ENCODE measurements at regions not wholly inside any gene's neighbourhood (a gene's known extent, or its start where the extent isn't known, plus 50 kb on each side); places are given as distances from the start of the nearest gene placed in this dataset.
"Not testable (repeated sequence)": the region's sequence is repeated elsewhere in the genome, so short reads cannot be mapped to it uniquely, and the experiment has no call there.

GRCh38 chrX:95919605-95920004, 765.0 kb upstream of the DIAPH2 start:
- Mint-ChIP-seq H3K36me3 (ENCODE audit: low read depth) (no peaks in the 10 kb centered on the region), H3K27me3 (ENCODE audit: low read depth) (no peaks in the 10 kb centered on the region), H3K27ac (no peak overlapping the region), H3K4me1 (ENCODE audit: low read depth) (no peaks in the 10 kb centered on the region), H3K9me3 (ENCODE audit: insufficient read depth) (no peaks in the 10 kb centered on the region), H3K4me3 (no peak overlapping the region)
- ChIA-PET POLR2A (no interaction called here), CTCF (no interaction called here)
- no peak for ATAC-seq
- DNase-seq = no peak

DNA sequence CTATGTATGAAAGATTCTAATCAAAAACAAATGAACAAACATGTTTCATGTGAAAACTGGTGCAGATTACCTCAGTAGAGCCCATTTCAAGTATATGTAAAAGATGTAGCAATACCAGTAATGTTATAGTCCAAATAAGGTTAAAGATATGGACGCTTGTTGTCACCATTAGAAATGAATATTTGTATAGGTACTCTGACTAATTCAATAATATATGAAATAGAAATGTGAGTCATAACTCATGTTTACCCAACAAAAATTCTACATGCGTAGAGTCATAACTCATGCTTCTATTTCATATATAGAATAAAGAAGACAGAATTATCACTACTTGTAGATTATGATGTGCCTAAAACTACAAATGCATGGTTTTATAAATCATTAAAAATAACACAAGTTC, 739.1 kb upstream of the DIAPH2 start:
- Mint-ChIP-seq H3K27ac (no peak overlapping the region), H3K27me3 (ENCODE audit: low read depth) (no peaks in the 10 kb centered on the region), H3K9me3 (ENCODE audit: insufficient read depth) (no peaks in the 10 kb centered on the region), H3K36me3 (ENCODE audit: low read depth) (no peaks in the 10 kb centered on the region), H3K4me1 (ENCODE audit: low read depth) (no peaks in the 10 kb centered on the region), H3K4me3 (no peak overlapping the region)
- ATAC-seq (no peak), DNase-seq (no peak)
- ChIA-PET POLR2A (no interaction called here), CTCF (no interaction called here)

DNA sequence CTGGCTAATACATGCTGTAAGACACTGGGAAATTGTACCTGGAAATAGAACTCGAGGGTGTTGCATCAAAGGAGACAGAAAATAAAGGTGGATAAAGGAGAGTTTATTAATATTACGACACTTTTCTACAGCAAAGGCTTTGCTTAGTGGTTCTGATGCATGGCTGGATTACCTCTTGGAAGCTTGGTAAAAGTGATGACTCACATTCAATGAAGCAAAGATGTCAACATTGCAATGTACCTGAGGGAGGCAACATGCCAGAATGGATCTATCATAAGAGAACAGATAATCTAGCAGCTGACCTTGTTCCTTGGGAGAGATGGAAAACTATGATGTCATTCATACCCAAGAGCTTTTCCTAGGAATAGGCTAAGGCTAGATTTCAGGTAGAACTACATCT, 735.1 kb upstream of the DIAPH2 start:
- POLR2A ChIA-PET = no interaction called here
- DNase-seq = no peak
- no peak overlapping the region for H3K27ac Mint-ChIP-seq
- H3K4me3 Mint-ChIP-seq = no peak overlapping the region
- H3K27me3 Mint-ChIP-seq (ENCODE audit: low read depth) = no peaks in the 10 kb centered on the region
- no peaks in the 10 kb centered on the region for H3K4me1 Mint-ChIP-seq (ENCODE audit: low read depth)
- CTCF ChIA-PET = no interaction called here
- no peak for ATAC-seq
- H3K9me3 Mint-ChIP-seq (ENCODE audit: insufficient read depth) = no peaks in the 10 kb centered on the region
- no peaks in the 10 kb centered on the region for H3K36me3 Mint-ChIP-seq (ENCODE audit: low read depth)

- no peaks in the 10 kb centered on the region for H3K4me1 Mint-ChIP-seq (ENCODE audit: low read depth)
- no peak overlapping the region for H3K27ac Mint-ChIP-seq
- no peak overlapping the region for H3K4me3 Mint-ChIP-seq
- POLR2A ChIA-PET = no interaction called here
- H3K9me3 Mint-ChIP-seq (ENCODE audit: insufficient read depth) = no peaks in the 10 kb centered on the region
- no peaks in the 10 kb centered on the region for H3K27me3 Mint-ChIP-seq (ENCODE audit: low read depth)
- DNase-seq = no peak
- H3K36me3 Mint-ChIP-seq (ENCODE audit: low read depth) = no peaks in the 10 kb centered on the region
- CTCF ChIA-PET = no interaction called here
- no peak for ATAC-seq
Observed at GRCh38 chrX:95950679-95951078, 734.0 kb upstream of the DIAPH2 start.

DNA sequence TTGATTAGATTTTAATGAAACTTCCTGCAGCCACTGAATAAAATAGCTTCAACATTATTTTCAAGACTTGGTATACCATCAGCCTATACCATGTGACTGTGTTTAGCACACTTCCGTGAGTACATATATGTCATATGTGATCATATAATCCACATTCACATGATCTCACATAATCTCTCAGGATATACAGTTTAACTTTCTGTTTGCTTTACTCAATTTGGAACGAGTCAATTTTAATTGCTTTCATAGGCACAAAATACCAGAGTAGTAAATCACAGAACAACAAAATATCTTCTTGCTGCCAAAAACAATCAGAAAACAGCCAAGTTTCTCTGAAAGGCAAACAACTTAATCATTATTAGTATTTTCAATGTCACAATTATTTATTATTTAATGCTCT, 731.1 kb upstream of the DIAPH2 start:
- no peak overlapping the region for H3K27ac Mint-ChIP-seq
- CTCF ChIA-PET = no interaction called here
- no peak overlapping the region for H3K4me3 Mint-ChIP-seq
- H3K36me3 Mint-ChIP-seq (ENCODE audit: low read depth) = no peaks in the 10 kb centered on the region
- POLR2A ChIA-PET = no interaction called here
- H3K4me1 Mint-ChIP-seq (ENCODE audit: low read depth) = no peaks in the 10 kb centered on the region
- DNase-seq (no peak), ATAC-seq (no peak)
- no peaks in the 10 kb centered on the region for H3K9me3 Mint-ChIP-seq (ENCODE audit: insufficient read depth)
- H3K27me3 Mint-ChIP-seq (ENCODE audit: low read depth) = no peaks in the 10 kb centered on the region

DNA sequence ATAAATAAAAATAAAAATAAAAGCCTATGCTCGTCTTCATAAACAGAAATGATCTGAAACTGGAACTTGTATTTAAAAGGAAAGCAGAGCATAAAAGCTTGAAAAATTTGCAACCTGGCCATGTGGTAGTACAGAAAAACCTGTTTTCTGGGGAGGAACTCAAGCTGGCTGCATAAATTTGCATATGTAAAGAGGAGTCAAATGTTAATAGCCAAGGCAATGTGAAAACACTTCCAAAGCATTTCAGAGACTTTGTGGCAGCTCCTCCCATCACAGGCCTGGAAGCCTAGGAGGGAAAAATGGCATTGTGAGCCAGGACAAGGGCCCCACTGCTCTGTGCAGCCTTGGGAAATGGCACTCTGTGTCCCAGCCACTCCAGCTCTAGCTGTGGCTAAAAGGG, 727.9 kb upstream of the DIAPH2 start:
- Mint-ChIP-seq H3K36me3 (ENCODE audit: low read depth) (no peaks in the 10 kb centered on the region), H3K27me3 (ENCODE audit: low read depth) (no peaks in the 10 kb centered on the region), H3K9me3 (ENCODE audit: insufficient read depth) (no peaks in the 10 kb centered on the region), H3K4me1 (ENCODE audit: low read depth) (no peaks in the 10 kb centered on the region), H3K27ac (no peak overlapping the region), H3K4me3 (no peak overlapping the region)
- ATAC-seq = no peak
- POLR2A ChIA-PET = no interaction called here
- DNase-seq = no peak
- CTCF ChIA-PET = no interaction called here

GRCh38 chrX:95973456-95974095, 711.1 kb upstream of the DIAPH2 start:
- H3K9me3 Mint-ChIP-seq (ENCODE audit: insufficient read depth); DNase-seq; H3K4me1 Mint-ChIP-seq (ENCODE audit: low read depth); H3K27me3 Mint-ChIP-seq (ENCODE audit: low read depth); ATAC-seq; H3K36me3 Mint-ChIP-seq (ENCODE audit: low read depth); H3K27ac Mint-ChIP-seq; POLR2A ChIA-PET; H3K4me3 Mint-ChIP-seq; CTCF ChIA-PET: not testable (repeated sequence)

GRCh38 chrX:95974096-95974470, 710.6 kb upstream of the DIAPH2 start:
- Mint-ChIP-seq H3K4me1 (ENCODE audit: low read depth) (no peaks in the 10 kb centered on the region), H3K27ac (no peak overlapping the region)

GRCh38 chrX:95974890-95975289, 709.8 kb upstream of the DIAPH2 start:
- DNase-seq (no peak), ATAC-seq (no peak)
- H3K27me3 Mint-ChIP-seq (ENCODE audit: low read depth) = no peaks in the 10 kb centered on the region
- H3K27ac Mint-ChIP-seq = no peak overlapping the region
- H3K36me3 Mint-ChIP-seq (ENCODE audit: low read depth) = no peaks in the 10 kb centered on the region
- H3K4me3 Mint-ChIP-seq = no peak overlapping the region
- no peaks in the 10 kb centered on the region for H3K9me3 Mint-ChIP-seq (ENCODE audit: insufficient read depth)
- CTCF ChIA-PET = no interaction called here
- no peaks in the 10 kb centered on the region for H3K4me1 Mint-ChIP-seq (ENCODE audit: low read depth)
- POLR2A ChIA-PET = no interaction called here

More at GRCh38 chrX:95974096-95974470, 710.6 kb upstream of the DIAPH2 start:
- no peaks in the 10 kb centered on the region for H3K36me3 Mint-ChIP-seq (ENCODE audit: low read depth)
- no peak for ATAC-seq
- no peak overlapping the region for H3K4me3 Mint-ChIP-seq
- H3K27me3 Mint-ChIP-seq (ENCODE audit: low read depth) = no peaks in the 10 kb centered on the region
- no peak for DNase-seq
- POLR2A ChIA-PET = no interaction called here
- H3K9me3 Mint-ChIP-seq (ENCODE audit: insufficient read depth) = no peaks in the 10 kb centered on the region
- CTCF ChIA-PET = no interaction called here

DNA sequence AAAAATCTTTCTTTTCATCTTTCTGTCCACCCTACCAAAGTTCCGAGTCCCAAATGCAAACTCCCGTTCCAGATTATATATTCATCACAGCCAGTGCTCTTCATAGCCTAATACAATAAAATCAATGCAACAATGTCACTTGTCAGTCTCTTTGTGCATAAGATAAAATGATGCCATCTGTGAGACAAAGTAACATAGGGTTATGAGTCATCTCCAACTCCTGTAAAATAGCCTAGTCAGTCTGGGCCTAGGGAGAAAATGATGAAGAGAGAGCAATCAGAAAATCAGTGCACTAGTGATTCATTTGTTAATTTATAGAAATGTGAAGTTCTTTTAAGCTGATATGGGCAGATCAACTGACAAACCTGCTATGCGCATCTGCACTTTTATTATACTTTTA, 689.1 kb upstream of the DIAPH2 start:
- no peak for ATAC-seq
- H3K27ac Mint-ChIP-seq = no peak overlapping the region

GRCh38 chrX:95996294-95996693, 688.3 kb upstream of the DIAPH2 start:
- CTCF ChIA-PET = no interaction called here
- DNase-seq (no peak), ATAC-seq (no peak)

More for the DNA sequence above, 689.1 kb upstream of the DIAPH2 start:
- H3K36me3 Mint-ChIP-seq (ENCODE audit: low read depth) = no peaks in the 10 kb centered on the region
- no peaks in the 10 kb centered on the region for H3K4me1 Mint-ChIP-seq (ENCODE audit: low read depth)
- H3K27me3 Mint-ChIP-seq (ENCODE audit: low read depth) = no peaks in the 10 kb centered on the region
- DNase-seq = no peak
- ChIA-PET POLR2A (no interaction called here), CTCF (no interaction called here)
- no peak overlapping the region for H3K4me3 Mint-ChIP-seq
- no peaks in the 10 kb centered on the region for H3K9me3 Mint-ChIP-seq (ENCODE audit: insufficient read depth)

GRCh38 chrX:96002431-96002830, 682.2 kb upstream of the DIAPH2 start:
- Mint-ChIP-seq H3K4me1 (ENCODE audit: low read depth) (no peaks in the 10 kb centered on the region), H3K4me3 (no peak overlapping the region), H3K27me3 (ENCODE audit: low read depth) (no peaks in the 10 kb centered on the region), H3K27ac (no peak overlapping the region), H3K9me3 (ENCODE audit: insufficient read depth) (no peaks in the 10 kb centered on the region), H3K36me3 (ENCODE audit: low read depth) (no peaks in the 10 kb centered on the region)
- DNase-seq = no peak
- CTCF ChIA-PET = no interaction called here
- POLR2A ChIA-PET = no interaction called here
- no peak for ATAC-seq

More at GRCh38 chrX:95996294-95996693, 688.3 kb upstream of the DIAPH2 start:
- Mint-ChIP-seq H3K27ac (no peak overlapping the region), H3K9me3 (ENCODE audit: insufficient read depth) (no peaks in the 10 kb centered on the region), H3K4me1 (ENCODE audit: low read depth) (no peaks in the 10 kb centered on the region), H3K27me3 (ENCODE audit: low read depth) (no peaks in the 10 kb centered on the region), H3K36me3 (ENCODE audit: low read depth) (no peaks in the 10 kb centered on the region), H3K4me3 (no peak overlapping the region)
- POLR2A ChIA-PET = no interaction called here

GRCh38 chrX:96004386-96004785, 680.3 kb upstream of the DIAPH2 start:
- Mint-ChIP-seq H3K4me1 (ENCODE audit: low read depth) (no peaks in the 10 kb centered on the region), H3K9me3 (ENCODE audit: insufficient read depth) (no peaks in the 10 kb centered on the region), H3K36me3 (ENCODE audit: low read depth) (no peaks in the 10 kb centered on the region), H3K4me3 (no peak overlapping the region), H3K27me3 (ENCODE audit: low read depth) (no peaks in the 10 kb centered on the region), H3K27ac (no peak overlapping the region)
- ChIA-PET POLR2A (no interaction called here), CTCF (no interaction called here)
- ATAC-seq (no peak), DNase-seq (no peak)

Measured in activated CD8-positive, alpha-beta T cell treated with anti-CD3 and anti-CD28 coated beads, Interleukin-2, amount 10 ng/mL, durations not matched to agents 7 days and 5 days (primary cell).